Immature natural killer cell (primary cell): ENCODE measurements at regions not wholly inside any gene's neighbourhood (a gene's known extent, or its start where the extent isn't known, plus 50 kb on each side); places are given as distances from the start of the nearest gene placed in this dataset.

Experiments used
- DNase-seq, 3 donors: peaks; one replicate each; pipeline ENCODE4 v3.0.0; 2022; ENCODE audit warnings: mixed read lengths in 1 of 3
- H3K27ac Mint-ChIP-seq, 6 donors: one replicate each; pipeline ENCODE4 v1.8.0; 2020; ENCODE audit warnings: mixed read lengths in 6 of 6, mild to moderate bottlenecking in 5 of 6, inconsistent platforms in 4 of 6, moderate library complexity in 3 of 6
- H3K27me3 Mint-ChIP-seq, 3 donors: one replicate each; pipeline ENCODE4 v1.8.0; 2020 to 2021; ENCODE audit warnings: low read depth in 3 of 3, mild to moderate bottlenecking in 3 of 3, mixed read lengths in 3 of 3, moderate library complexity in 3 of 3, inconsistent platforms in 1 of 3
- H3K36me3 Mint-ChIP-seq, 3 donors: one replicate each; pipeline ENCODE4 v1.8.0; 2020; ENCODE audit warnings: mixed read lengths in 3 of 3, inconsistent platforms in 2 of 3, mild to moderate bottlenecking in 2 of 3
- H3K4me1 Mint-ChIP-seq, 2 donors: one replicate each; pipeline ENCODE4 v1.8.0; 2020; ENCODE audit warnings: inconsistent platforms in 2 of 2, mild to moderate bottlenecking in 2 of 2, mixed read lengths in 2 of 2, moderate library complexity in 1 of 2
- H3K4me3 Mint-ChIP-seq, 5 donors: one replicate each; pipeline ENCODE4 v1.8.0; 2020; ENCODE audit warnings: mild to moderate bottlenecking in 5 of 5, mixed read lengths in 5 of 5, inconsistent platforms in 3 of 5, moderate library complexity in 3 of 5
- H3K9me3 Mint-ChIP-seq, 6 donors: one replicate each; pipeline ENCODE4 v1.8.0; 2020; ENCODE audit warnings: mild to moderate bottlenecking in 6 of 6, mixed read lengths in 6 of 6, inconsistent platforms in 4 of 6, moderate library complexity in 3 of 6

- DNase-seq = no peak
- Mint-ChIP-seq H3K4me3 (no peak overlapping the region), H3K27me3 (peaks cover 0 to 4% (median 1%) of the 10 kb centered on the region in 3 donors), H3K36me3 (no peaks in the 10 kb centered on the region), H3K4me1 (no peaks in the 10 kb centered on the region), H3K27ac (no peak overlapping the region), H3K9me3 (no peaks in the 10 kb centered on the region)
Measured at GRCh38 chr4:10169839-10170387, 53.3 kb upstream of the WDR1 start.

GRCh38 chr4:10168151-10168550, 51.6 kb upstream of the WDR1 start:
- no peaks in the 10 kb centered on the region for H3K4me1 Mint-ChIP-seq
- DNase-seq = no peak
- H3K4me3 Mint-ChIP-seq = no peak overlapping the region
- H3K27ac Mint-ChIP-seq = no peak overlapping the region
- H3K27me3 Mint-ChIP-seq = peaks cover 1 to 3% (median 3%) of the 10 kb centered on the region in 3 donors
- no peaks in the 10 kb centered on the region for H3K36me3 Mint-ChIP-seq
- no peaks in the 10 kb centered on the region for H3K9me3 Mint-ChIP-seq

- Mint-ChIP-seq H3K9me3 (no peaks in the 10 kb centered on the region), H3K4me3 (no peak overlapping the region), H3K27me3 (peaks cover 0 to 3% (median 3%) of the 10 kb centered on the region in 3 donors), H3K27ac (no peak overlapping the region), H3K4me1 (peaks cover 0 to 3% of the 10 kb centered on the region in 2 donors), H3K36me3 (no peaks in the 10 kb centered on the region)
- DNase-seq = no peak
Measured at GRCh38 chr4:10167201-10167600, 50.6 kb upstream of the WDR1 start.
